H1 (cell line): ENCODE measurements at regions not wholly inside any gene's neighbourhood (a gene's known extent, or its start where the extent isn't known, plus 50 kb on each side); places are given as distances from the start of the nearest gene placed in this dataset.

Experiments
- SP1 ChIP-seq: IDR thresholded peaks from 2 replicates; pipeline ENCODE4 v1.6.1; 2011; ENCODE audit warnings: low read depth, low read length
- TF ChIP-seq, protein P1 (sequence below): fragments of 300-600 bp; sonication (generic); IDR thresholded peaks from 2 replicates; pipeline ENCODE4 v1.7.1; 2012; ENCODE audit warnings: low read length, moderate library complexity, mild to moderate bottlenecking, inconsistent platforms; ENCODE audit not compliant: insufficient replicate concordance

GRCh38 chr20:51305316-51306052, 237.0 kb downstream of the NFATC2 start (continued):
- TF ChIP-seq, protein P1, sequence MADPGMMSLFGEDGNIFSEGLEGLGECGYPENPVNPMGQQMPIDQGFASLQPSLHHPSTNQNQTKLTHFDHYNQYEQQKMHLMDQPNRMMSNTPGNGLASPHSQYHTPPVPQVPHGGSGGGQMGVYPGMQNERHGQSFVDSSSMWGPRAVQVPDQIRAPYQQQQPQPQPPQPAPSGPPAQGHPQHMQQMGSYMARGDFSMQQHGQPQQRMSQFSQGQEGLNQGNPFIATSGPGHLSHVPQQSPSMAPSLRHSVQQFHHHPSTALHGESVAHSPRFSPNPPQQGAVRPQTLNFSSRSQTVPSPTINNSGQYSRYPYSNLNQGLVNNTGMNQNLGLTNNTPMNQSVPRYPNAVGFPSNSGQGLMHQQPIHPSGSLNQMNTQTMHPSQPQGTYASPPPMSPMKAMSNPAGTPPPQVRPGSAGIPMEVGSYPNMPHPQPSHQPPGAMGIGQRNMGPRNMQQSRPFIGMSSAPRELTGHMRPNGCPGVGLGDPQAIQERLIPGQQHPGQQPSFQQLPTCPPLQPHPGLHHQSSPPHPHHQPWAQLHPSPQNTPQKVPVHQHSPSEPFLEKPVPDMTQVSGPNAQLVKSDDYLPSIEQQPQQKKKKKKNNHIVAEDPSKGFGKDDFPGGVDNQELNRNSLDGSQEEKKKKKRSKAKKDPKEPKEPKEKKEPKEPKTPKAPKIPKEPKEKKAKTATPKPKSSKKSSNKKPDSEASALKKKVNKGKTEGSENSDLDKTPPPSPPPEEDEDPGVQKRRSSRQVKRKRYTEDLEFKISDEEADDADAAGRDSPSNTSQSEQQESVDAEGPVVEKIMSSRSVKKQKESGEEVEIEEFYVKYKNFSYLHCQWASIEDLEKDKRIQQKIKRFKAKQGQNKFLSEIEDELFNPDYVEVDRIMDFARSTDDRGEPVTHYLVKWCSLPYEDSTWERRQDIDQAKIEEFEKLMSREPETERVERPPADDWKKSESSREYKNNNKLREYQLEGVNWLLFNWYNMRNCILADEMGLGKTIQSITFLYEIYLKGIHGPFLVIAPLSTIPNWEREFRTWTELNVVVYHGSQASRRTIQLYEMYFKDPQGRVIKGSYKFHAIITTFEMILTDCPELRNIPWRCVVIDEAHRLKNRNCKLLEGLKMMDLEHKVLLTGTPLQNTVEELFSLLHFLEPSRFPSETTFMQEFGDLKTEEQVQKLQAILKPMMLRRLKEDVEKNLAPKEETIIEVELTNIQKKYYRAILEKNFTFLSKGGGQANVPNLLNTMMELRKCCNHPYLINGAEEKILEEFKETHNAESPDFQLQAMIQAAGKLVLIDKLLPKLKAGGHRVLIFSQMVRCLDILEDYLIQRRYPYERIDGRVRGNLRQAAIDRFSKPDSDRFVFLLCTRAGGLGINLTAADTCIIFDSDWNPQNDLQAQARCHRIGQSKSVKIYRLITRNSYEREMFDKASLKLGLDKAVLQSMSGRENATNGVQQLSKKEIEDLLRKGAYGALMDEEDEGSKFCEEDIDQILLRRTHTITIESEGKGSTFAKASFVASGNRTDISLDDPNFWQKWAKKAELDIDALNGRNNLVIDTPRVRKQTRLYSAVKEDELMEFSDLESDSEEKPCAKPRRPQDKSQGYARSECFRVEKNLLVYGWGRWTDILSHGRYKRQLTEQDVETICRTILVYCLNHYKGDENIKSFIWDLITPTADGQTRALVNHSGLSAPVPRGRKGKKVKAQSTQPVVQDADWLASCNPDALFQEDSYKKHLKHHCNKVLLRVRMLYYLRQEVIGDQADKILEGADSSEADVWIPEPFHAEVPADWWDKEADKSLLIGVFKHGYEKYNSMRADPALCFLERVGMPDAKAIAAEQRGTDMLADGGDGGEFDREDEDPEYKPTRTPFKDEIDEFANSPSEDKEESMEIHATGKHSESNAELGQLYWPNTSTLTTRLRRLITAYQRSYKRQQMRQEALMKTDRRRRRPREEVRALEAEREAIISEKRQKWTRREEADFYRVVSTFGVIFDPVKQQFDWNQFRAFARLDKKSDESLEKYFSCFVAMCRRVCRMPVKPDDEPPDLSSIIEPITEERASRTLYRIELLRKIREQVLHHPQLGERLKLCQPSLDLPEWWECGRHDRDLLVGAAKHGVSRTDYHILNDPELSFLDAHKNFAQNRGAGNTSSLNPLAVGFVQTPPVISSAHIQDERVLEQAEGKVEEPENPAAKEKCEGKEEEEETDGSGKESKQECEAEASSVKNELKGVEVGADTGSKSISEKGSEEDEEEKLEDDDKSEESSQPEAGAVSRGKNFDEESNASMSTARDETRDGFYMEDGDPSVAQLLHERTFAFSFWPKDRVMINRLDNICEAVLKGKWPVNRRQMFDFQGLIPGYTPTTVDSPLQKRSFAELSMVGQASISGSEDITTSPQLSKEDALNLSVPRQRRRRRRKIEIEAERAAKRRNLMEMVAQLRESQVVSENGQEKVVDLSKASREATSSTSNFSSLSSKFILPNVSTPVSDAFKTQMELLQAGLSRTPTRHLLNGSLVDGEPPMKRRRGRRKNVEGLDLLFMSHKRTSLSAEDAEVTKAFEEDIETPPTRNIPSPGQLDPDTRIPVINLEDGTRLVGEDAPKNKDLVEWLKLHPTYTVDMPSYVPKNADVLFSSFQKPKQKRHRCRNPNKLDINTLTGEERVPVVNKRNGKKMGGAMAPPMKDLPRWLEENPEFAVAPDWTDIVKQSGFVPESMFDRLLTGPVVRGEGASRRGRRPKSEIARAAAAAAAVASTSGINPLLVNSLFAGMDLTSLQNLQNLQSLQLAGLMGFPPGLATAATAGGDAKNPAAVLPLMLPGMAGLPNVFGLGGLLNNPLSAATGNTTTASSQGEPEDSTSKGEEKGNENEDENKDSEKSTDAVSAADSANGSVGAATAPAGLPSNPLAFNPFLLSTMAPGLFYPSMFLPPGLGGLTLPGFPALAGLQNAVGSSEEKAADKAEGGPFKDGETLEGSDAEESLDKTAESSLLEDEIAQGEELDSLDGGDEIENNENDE = peak; percentile 67
- peak; percentile 63; the same call in 1 of the 2 replicates for TF ChIP-seq SP1
